Sigmoid colon (tissue), 4 donors: ENCODE measurements at regions not wholly inside any gene's neighbourhood (a gene's known extent, or its start where the extent isn't known, plus 50 kb on each side); places are given as distances from the start of the nearest gene placed in this dataset.

Experiments used
- EP300 ChIP-seq, 4 donors: sonication (generic); formaldehyde crosslinking; IDR thresholded peaks; one replicate each; pipeline ENCODE4 v1.6.1; 2017; ENCODE audit warnings: antibody characterized with exemption in 4 of 4
- POLR2AphosphoS5 ChIP-seq, 4 donors: sonication (generic); formaldehyde crosslinking; IDR thresholded peaks; one replicate each; pipeline ENCODE4 v1.6.1; 2017; ENCODE audit warnings: antibody characterized with exemption in 4 of 4
- TF ChIP-seq, protein P1 (sequence below), 4 experiments: fragments of 450-650 bp in 3 of 4; fragments of 200-600 bp in 1 of 4; IDR thresholded peaks; one replicate each; pipeline ENCODE4 v1.5.1; 2016 to 2019; ENCODE audit warnings: antibody characterized with exemption in 4 of 4, mild to moderate bottlenecking in 3 of 4, moderate library complexity in 2 of 4

- TF ChIP-seq POLR2AphosphoS5 (IDR thresholded peaks at IDR 0.05) = no peak
- TF ChIP-seq, protein P1, sequence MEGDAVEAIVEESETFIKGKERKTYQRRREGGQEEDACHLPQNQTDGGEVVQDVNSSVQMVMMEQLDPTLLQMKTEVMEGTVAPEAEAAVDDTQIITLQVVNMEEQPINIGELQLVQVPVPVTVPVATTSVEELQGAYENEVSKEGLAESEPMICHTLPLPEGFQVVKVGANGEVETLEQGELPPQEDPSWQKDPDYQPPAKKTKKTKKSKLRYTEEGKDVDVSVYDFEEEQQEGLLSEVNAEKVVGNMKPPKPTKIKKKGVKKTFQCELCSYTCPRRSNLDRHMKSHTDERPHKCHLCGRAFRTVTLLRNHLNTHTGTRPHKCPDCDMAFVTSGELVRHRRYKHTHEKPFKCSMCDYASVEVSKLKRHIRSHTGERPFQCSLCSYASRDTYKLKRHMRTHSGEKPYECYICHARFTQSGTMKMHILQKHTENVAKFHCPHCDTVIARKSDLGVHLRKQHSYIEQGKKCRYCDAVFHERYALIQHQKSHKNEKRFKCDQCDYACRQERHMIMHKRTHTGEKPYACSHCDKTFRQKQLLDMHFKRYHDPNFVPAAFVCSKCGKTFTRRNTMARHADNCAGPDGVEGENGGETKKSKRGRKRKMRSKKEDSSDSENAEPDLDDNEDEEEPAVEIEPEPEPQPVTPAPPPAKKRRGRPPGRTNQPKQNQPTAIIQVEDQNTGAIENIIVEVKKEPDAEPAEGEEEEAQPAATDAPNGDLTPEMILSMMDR (IDR thresholded peaks at IDR 0.05) = no peak
- no peak for TF ChIP-seq EP300 (IDR thresholded peaks at IDR 0.05)
Observed at GRCh38 chr17:71668807-71669206, 452.0 kb upstream of the SOX9 start.
